GM06990 (cell line): ENCODE measurements at regions not wholly inside any gene's neighbourhood (a gene's known extent, or its start where the extent isn't known, plus 50 kb on each side); places are given as distances from the start of the nearest gene placed in this dataset.
A peak's percentile ranks its signal among the peaks of the same experiment; 100 is the strongest.

Source experiments
- DNase-seq: peaks from one replicate; pipeline ENCODE4 v3.0.0-alpha.2; 2011; ENCODE audit not compliant: insufficient read length; ENCODE audit errors: extremely low read depth
- H3K27me3 ChIP-seq: replicated peaks from 2 replicates; pipeline ENCODE4 v1.6.0; 2011; ENCODE audit warnings: low read length; ENCODE audit not compliant: control insufficient read depth, insufficient read depth
- H3K36me3 ChIP-seq: 2 replicates; pipeline ENCODE4 v1.5.1; 2011; ENCODE audit warnings: low read length; ENCODE audit not compliant: control insufficient read depth, insufficient read depth
- H3K4me3 ChIP-seq: replicated peaks from 2 replicates; pipeline ENCODE4 v1.5.1; 2011; ENCODE audit warnings: low read depth, mild to moderate bottlenecking, control low read depth, low read length
- TF ChIP-seq, protein P1 (sequence below): IDR thresholded peaks from 2 replicates; pipeline ENCODE4 v1.5.1; 2011; ENCODE audit warnings: low read length, control low read depth, mild to moderate bottlenecking, inconsistent platforms; ENCODE audit not compliant: insufficient read depth, poor library complexity, severe bottlenecking

DNA sequence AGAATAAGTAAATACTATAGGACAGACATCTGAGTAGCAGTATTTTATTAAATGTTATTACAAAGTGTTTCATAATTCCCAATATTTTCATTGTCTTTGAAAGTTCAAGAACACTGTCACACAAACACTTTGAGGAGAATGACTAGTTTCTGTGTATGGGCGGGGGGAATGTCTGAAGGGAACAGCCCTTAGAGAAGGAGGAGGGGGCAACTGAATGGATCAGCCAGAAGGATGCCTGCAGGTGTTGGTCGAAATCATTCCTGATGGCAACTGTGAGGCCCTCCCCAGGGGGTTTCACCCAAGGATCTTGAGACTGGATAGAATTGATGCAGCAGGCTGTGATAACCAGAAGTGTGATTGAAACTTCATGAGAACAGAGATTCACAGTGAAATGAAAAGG is 223.2 kb upstream of the C1orf87 start:
- DNase-seq: no peak
- TF ChIP-seq, protein P1, sequence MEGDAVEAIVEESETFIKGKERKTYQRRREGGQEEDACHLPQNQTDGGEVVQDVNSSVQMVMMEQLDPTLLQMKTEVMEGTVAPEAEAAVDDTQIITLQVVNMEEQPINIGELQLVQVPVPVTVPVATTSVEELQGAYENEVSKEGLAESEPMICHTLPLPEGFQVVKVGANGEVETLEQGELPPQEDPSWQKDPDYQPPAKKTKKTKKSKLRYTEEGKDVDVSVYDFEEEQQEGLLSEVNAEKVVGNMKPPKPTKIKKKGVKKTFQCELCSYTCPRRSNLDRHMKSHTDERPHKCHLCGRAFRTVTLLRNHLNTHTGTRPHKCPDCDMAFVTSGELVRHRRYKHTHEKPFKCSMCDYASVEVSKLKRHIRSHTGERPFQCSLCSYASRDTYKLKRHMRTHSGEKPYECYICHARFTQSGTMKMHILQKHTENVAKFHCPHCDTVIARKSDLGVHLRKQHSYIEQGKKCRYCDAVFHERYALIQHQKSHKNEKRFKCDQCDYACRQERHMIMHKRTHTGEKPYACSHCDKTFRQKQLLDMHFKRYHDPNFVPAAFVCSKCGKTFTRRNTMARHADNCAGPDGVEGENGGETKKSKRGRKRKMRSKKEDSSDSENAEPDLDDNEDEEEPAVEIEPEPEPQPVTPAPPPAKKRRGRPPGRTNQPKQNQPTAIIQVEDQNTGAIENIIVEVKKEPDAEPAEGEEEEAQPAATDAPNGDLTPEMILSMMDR: no peak
- Histone ChIP-seq H3K4me3 (no peak overlapping the region), H3K36me3 (no peaks in the 10 kb centered on the region), H3K27me3 (no peaks in the 10 kb centered on the region)

DNA sequence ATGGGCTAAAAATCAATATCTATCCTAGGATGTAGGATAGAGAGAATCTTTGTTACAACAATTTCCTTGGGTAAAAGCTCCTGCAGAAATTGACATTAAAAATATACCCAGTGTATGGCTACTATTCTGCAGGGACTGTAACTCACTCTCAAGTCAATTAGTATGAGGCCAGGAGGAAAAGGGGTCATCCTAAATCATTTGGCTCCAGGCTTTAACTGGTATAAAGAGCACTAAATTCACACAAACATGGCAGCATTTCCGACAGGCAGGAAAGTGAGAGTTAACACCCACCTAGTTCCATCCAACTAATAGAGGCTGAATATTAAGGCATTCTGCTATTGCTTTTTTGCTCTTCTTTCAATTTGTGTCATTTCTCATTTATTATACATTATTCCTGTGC is 218.6 kb upstream of the C1orf87 start:
- TF ChIP-seq, protein P1: no peak
- Histone ChIP-seq H3K36me3 (no peaks in the 10 kb centered on the region), H3K4me3 (no peak overlapping the region), H3K27me3 (no peaks in the 10 kb centered on the region)
- DNase-seq: no peak

DNA sequence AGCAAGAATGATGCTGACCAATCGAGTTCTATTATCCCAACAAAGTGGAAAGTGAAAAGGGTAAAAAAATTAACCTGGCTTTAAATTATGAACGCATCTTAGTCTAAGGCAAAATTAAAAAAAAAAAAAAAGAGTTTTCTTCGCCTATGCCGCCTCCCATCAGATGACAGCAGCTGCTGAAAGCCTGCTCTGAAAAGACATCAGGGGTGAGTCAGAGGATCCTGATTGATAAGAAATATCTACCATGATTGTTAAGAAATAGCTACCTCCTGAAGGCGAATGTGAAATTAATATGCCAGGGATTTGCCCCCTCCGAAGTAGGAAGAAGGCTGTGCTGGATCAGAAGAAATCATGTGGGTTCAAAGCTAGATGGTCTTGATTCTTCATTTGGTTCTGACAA is 216.8 kb upstream of the C1orf87 start:
- TF ChIP-seq, protein P1: no peak
- H3K36me3 ChIP-seq: no peaks in the 10 kb centered on the region

DNA sequence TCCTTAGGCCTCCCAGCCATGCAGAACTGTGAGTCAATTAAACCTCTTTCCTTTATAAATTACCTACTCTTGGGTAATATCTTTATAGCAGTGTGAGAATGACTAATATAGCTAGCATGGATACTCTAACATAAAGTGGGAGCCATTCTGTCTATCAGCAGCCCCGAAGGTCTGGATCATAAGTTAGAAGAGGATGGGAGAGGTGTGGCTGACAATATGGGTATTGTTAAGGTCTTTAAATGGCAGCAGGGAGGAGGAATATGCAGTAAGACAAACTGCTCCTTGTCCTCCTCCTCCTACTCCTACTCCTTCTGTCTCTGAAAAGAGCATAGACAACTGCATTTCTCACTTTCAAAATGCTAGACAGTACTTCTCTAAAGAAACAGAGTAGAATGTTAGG is 214.0 kb upstream of the C1orf87 start:
- H3K27me3 ChIP-seq: no peaks in the 10 kb centered on the region
- TF ChIP-seq, protein P1: no peak
- H3K36me3 ChIP-seq: no peaks in the 10 kb centered on the region
- no peak for DNase-seq
- H3K4me3 ChIP-seq: no peak overlapping the region

More for the DNA sequence above, 216.8 kb upstream of the C1orf87 start:
- H3K4me3 ChIP-seq: no peak overlapping the region
- H3K27me3 ChIP-seq: no peaks in the 10 kb centered on the region
- DNase-seq: no peak

DNA sequence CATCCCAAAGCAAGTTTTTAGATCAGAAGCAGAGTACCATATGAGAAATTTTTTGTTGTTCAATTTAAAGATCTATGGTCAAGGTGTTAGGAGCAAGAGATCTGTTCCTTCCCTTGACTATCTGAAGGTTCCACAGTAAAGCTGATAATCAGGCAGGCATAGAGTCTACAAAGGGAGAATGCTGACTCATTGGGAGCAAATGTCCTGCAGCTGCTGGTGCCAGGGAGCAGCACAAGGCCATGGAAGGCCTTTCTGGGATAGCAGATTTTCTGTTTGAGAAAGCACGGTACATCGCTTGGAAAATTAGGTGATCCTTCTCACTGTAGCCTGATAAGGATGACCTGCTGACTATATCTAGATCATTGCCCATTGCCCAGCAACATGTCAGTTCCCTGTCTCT is 210.1 kb upstream of the C1orf87 start:
- TF ChIP-seq, protein P1: no peak
- no peak for DNase-seq

DNA sequence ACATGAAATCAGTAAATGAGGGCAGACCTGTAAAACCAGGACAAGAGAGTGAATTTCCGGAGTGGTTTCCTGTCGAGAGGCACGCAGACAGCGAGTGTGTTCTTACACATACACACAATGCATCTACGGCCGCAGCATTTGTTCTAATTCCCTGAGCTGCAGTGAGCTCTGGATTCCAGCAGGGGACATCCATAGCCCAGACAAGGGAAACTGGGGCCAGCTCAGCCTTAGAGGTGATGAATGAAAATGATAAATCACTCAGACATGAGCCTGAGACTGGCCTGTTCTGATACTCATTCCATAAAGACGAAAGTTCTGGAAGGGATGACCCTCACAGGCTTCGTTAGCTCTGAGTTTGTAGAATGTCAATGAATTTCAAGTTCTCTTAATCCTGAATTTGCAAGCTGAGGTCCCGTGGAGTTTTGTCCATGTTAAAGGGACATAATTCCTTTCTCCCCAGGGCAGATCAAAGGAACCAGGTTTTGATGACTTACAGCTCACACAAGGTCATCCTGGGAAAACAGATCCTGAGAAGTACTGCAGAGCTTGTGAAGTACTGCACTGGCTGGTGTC is 207.9 kb upstream of the C1orf87 start:
- no peak overlapping the region for H3K4me3 ChIP-seq
- TF ChIP-seq, protein P1: peak; percentile 83
- no peak for DNase-seq
- H3K27me3 ChIP-seq: no peaks in the 10 kb centered on the region
- H3K36me3 ChIP-seq: no peaks in the 10 kb centered on the region

More for the DNA sequence above, 210.1 kb upstream of the C1orf87 start:
- Histone ChIP-seq H3K27me3 (no peaks in the 10 kb centered on the region), H3K36me3 (no peaks in the 10 kb centered on the region), H3K4me3 (no peak overlapping the region)
